SK-MEL-5 (cell line): ENCODE measurements at regions not wholly inside any gene's neighbourhood (a gene's known extent, or its start where the extent isn't known, plus 50 kb on each side); places are given as distances from the start of the nearest gene placed in this dataset.
"Not testable (repeated sequence)": the region's sequence is repeated elsewhere in the genome, so short reads cannot be mapped to it uniquely, and the experiment has no call there.

ENCODE experiments used
- DNase-seq: peaks from one replicate; pipeline ENCODE4 v3.0.0-alpha.2; 2016; ENCODE audit warnings: low read depth, low spot score
- in situ Hi-C: cut with HindIII; loops from 2 replicates; pipeline ENCODE4 v1.10.0; 2016; ENCODE audit warnings: low sequenced_read_pairs, high pct_unique_total_duplicates, low pct_unique_long_range_greater_than_20kb

GRCh38 chr3:193946945-193947344, 189.0 kb upstream of the HES1 start:
- DNase-seq = peak; percentile 41
- in situ Hi-C loops = no loop called here

- no peak for DNase-seq
Observed at GRCh38 chr3:193947596-193947995, 188.4 kb upstream of the HES1 start.

DNA sequence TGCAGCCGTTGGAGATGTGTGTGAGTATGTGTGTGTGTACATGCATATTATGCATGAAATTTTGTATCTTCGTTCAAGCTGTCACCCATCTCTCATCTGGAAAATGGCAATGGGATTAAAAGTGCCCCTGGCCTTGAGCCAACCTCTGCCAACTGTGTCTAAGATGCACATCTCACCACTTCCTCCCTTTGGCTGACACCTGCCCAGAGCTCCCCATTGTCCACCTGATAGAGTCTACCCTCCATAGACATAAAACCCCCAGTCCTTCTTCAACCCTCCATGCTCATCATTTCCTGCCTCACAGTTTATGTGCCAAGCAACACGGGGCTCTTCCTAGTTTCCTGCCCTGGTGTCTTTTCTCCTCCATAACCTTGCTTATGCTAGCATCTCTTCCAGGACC, 187.5 kb upstream of the HES1 start:
- in situ Hi-C loops = no loop called here
- no peak for DNase-seq

More at GRCh38 chr3:193947596-193947995, 188.4 kb upstream of the HES1 start:
- in situ Hi-C loops = no loop called here

- no peak for DNase-seq
- in situ Hi-C loops = no loop called here
Observed at GRCh38 chr3:193951859-193952258, 184.1 kb upstream of the HES1 start.

GRCh38 chr3:193954752-193955151, 181.2 kb upstream of the HES1 start:
- no peak for DNase-seq
- in situ Hi-C loops = no loop called here

GRCh38 chr3:193955719-193956118, 180.2 kb upstream of the HES1 start:
- DNase-seq = no peak
- in situ Hi-C loops = no loop called here

GRCh38 chr3:193959861-193960260, 176.1 kb upstream of the HES1 start:
- no peak for DNase-seq
- in situ Hi-C loops = no loop called here

DNA sequence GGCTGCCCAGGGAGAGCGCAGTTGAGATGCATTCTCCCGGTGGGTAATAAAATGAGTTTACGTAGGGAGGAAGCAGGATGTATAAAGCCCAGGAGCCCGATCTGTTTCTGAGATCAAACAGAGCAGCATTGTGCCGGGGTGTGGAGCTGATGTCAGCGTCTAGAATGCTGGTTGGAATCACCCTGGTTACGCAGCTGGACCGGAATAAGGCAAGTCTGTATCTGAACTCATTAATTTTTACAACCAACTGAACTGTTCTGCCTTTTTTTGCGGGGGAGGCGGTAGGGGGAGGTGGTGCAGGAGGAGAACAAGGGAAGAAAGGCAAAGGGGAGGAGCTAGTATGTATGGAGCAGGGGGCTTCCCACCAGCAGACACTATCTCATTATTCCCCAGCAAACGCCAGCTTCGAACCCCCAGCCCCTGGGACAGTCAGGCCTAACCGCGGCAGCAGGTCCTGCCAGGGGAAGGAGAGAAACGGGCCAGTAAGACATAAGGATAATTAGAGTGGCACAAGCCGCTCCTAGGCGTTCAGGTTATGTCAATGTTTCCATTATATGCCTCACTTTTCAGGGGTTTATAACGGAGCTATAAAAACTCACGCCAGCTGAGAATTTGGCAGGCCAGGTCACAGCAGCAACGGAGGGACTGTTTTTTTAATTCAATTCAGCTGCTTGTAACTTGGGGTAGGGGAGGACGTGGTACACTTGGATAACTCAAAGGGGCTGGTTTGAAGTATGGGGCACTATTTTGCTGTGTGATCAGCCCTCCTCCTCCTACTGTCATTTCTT, 175.3 kb upstream of the HES1 start:
- in situ Hi-C loops = no loop called here
- peak; percentile 98 for DNase-seq

- DNase-seq = peak; percentile 95
- in situ Hi-C loops = no loop called here
Observed at GRCh38 chr3:193962986-193963685, 172.8 kb upstream of the HES1 start.

- in situ Hi-C loops = no loop called here
- no peak for DNase-seq
Observed at GRCh38 chr3:193963808-193964516, 172.0 kb upstream of the HES1 start.

GRCh38 chr3:193964517-193964880, 171.4 kb upstream of the HES1 start:
- DNase-seq = no peak
- in situ Hi-C loops = no loop called here

DNA sequence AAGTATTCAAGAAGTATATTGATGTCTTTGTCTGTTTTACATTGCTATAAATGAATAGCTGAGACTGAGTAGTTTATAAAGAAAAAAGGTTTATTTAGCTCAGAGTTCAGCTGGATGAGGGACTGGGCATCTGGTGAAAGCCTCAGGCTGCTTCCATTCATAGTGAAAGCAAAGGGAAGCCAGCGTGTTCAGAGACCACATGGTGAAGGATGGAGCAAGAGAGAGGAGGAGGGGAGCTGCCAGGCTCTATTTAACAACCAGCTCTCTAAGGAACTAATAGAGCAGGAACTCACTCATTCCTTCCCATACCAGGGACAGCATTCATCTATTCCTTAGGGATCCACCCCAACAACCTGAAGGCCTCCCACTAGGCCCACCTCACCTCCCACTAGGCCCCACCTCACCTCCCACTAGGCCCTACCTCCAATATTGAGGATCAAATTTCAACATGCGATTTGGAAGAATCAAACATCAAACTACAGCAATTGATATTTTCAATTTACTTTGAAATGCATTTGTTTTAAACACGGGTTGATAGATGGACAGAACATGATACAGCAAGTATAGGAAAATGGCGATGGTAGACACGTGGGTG, 167.5 kb upstream of the HES1 start:
- in situ Hi-C loops = no loop called here
- no peak for DNase-seq

GRCh38 chr3:193970131-193970772, 165.7 kb upstream of the HES1 start:
- in situ Hi-C loops = not testable (repeated sequence)
- DNase-seq = peak; percentile 90

DNA sequence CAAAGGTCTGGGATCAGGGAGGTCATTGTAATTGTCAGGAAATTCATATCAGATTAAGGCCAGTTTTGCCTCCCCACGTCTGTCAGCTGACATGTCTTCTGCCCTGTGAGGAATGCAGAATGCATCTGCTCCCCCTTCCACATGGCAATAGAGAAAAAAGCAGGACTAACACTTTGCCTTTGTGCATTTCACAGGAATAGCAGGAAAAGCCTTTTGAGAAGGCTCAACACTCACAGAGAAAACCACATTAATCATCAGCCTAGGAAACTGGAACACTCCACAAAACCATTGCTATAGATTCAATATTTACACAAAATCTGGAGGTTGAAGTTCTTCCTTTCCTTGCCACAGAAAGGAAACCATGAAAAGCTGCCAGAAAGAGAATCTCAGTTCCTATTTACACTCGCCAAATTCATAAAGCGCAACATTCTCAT, 165.2 kb upstream of the HES1 start:
- DNase-seq = peak; percentile 91
- in situ Hi-C loops = no loop called here

DNA sequence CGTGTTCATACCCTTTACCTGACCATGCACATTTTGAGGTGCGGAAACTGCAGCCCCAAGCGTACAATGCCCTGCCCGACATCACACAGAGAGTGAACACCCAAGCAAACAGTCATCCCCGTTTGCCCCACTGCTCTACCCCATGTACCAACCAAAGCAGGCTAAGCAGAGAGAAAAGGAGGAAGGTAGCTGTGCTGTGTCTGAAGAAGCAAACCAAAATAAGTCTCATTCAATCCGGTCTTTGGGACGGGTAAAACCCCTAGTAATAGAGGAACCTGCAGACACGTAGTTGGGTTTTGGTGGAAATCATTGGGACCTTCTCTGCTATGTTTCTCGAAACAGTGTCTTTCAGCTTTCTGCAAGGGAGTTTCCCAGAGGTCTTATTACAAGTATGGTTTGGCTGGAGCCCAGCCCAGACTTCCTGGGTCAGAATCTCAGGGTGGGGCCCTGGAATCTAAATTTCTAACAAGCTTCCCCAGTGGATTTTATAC, 164.6 kb upstream of the HES1 start:
- in situ Hi-C loops = no loop called here
- no peak for DNase-seq

DNA sequence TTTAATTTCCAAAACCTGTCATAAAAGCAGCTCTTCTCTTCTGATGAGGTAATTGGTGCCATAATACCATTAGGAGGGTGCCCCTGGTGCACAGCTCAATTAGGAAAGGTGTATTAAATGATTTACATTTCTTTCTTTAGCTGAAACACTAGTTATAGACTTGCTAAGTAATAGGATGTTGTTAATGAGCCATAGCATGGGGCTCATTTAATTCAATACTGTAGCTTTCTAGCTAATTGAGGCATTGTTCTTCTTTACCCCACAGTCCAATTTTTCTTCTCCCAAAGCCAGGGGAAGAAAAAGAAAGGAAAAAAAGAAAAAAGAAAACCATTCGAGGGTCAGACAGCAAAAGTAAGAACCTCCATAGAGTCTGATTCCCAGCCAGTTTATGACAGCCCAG, 164.0 kb upstream of the HES1 start:
- in situ Hi-C loops = no loop called here
- no peak for DNase-seq

GRCh38 chr3:193972832-193973231, 163.1 kb upstream of the HES1 start:
- in situ Hi-C loops = no loop called here
- DNase-seq = no peak
